Suprapubic skin (tissue), 4 donors: ENCODE measurements at regions not wholly inside any gene's neighbourhood (a gene's known extent, or its start where the extent isn't known, plus 50 kb on each side); places are given as distances from the start of the nearest gene placed in this dataset.

Experiments used
- DNase-seq, 2 donors: peaks; one replicate each; pipeline ENCODE4 v3.0.0-alpha.2; 2019; ENCODE audit warnings: low spot score in 2 of 2
- H3K27ac ChIP-seq: fragments of 200-600 bp; sonication (generic); one replicate; pipeline ENCODE4 v1.5.1; 2019
- H3K27me3 ChIP-seq: fragments of 200-600 bp; sonication (generic); one replicate; pipeline ENCODE4 v1.5.1; 2019
- H3K36me3 ChIP-seq: fragments of 200-600 bp; sonication (generic); one replicate; pipeline ENCODE4 v1.5.1; 2019
- H3K4me1 ChIP-seq: fragments of 200-600 bp; sonication (generic); one replicate; pipeline ENCODE4 v1.5.1; 2019
- H3K4me3 ChIP-seq: fragments of 200-600 bp; sonication (generic); one replicate; pipeline ENCODE4 v1.5.1; 2019; ENCODE audit warnings: mild to moderate bottlenecking
- H3K9me3 ChIP-seq: fragments of 200-600 bp; sonication (generic); one replicate; pipeline ENCODE4 v1.5.1; 2019
- CTCF ChIP-seq, 2 donors: fragments of 200-600 bp in 1 of 2; fragments of 450-650 bp in 1 of 2; sonication (generic) in 1 of 2; IDR thresholded peaks; one replicate each; pipeline ENCODE4 v1.5.1; 2016 to 2019; ENCODE audit warnings: antibody characterized with exemption in 2 of 2, mild to moderate bottlenecking in 1 of 2, moderate library complexity in 1 of 2
- EP300 ChIP-seq: sonication (generic); formaldehyde crosslinking; IDR thresholded peaks from one replicate; pipeline ENCODE4 v1.6.1; 2017; ENCODE audit warnings: antibody characterized with exemption
- POLR2A ChIP-seq, 2 donors: fragments of 450-650 bp; IDR thresholded peaks; one replicate each; pipeline ENCODE4 v1.6.1; 2017; ENCODE audit warnings: antibody characterized with exemption in 2 of 2, mild to moderate bottlenecking in 2 of 2, moderate library complexity in 2 of 2
- POLR2AphosphoS5 ChIP-seq, 3 donors: sonication (generic); formaldehyde crosslinking; IDR thresholded peaks; one replicate each; pipeline ENCODE4 v1.6.1; 2017; ENCODE audit warnings: antibody characterized with exemption in 3 of 3
- WGBS: methylation state at CpG from one replicate; pipeline ENCODE4 v1.1.5; 2018; 5-methylcytosine and 5-hydroxymethylcytosine counted together

- DNase-seq: no peak
- H3K27ac ChIP-seq: no peak overlapping the region
- no peaks in the 10 kb centered on the region for H3K9me3 ChIP-seq
- H3K4me3 ChIP-seq: no peak overlapping the region
- H3K36me3 ChIP-seq: no peaks in the 10 kb centered on the region
- TF ChIP-seq CTCF (IDR thresholded peaks at IDR 0.05): no peak
- no peak for TF ChIP-seq EP300
- no peak for TF ChIP-seq POLR2A (IDR thresholded peaks at IDR 0.05)
- TF ChIP-seq POLR2AphosphoS5 (IDR thresholded peaks at IDR 0.05): no peak
- peaks cover 9% of the 10 kb centered on the region for H3K4me1 ChIP-seq
- no peaks in the 10 kb centered on the region for H3K27me3 ChIP-seq
- 83% methylated on average over 7 of the region's 7 CpGs for WGBS
Observed at GRCh38 chr3:189394599-189395121, 222.9 kb downstream of the TPRG1 start.

- TF ChIP-seq POLR2A (IDR thresholded peaks at IDR 0.05): no peak
- no peak for TF ChIP-seq POLR2AphosphoS5 (IDR thresholded peaks at IDR 0.05)
- TF ChIP-seq CTCF (IDR thresholded peaks at IDR 0.05): no peak
- 85% methylated on average over 3 of the region's 3 CpGs for WGBS
- H3K4me1 ChIP-seq: peaks cover 9% of the 10 kb centered on the region
- H3K36me3 ChIP-seq: no peaks in the 10 kb centered on the region
- H3K4me3 ChIP-seq: no peak overlapping the region
- H3K9me3 ChIP-seq: no peaks in the 10 kb centered on the region
- no peaks in the 10 kb centered on the region for H3K27me3 ChIP-seq
- no peak for DNase-seq
- H3K27ac ChIP-seq: no peak overlapping the region
Observed at GRCh38 chr3:189395825-189396224, 224.1 kb downstream of the TPRG1 start.

GRCh38 chr3:189398656-189399055 is 226.9 kb downstream of the TPRG1 start:
- WGBS: 81% methylated on average over 2 of the region's 2 CpGs
- peaks cover 2% of the 10 kb centered on the region for H3K4me1 ChIP-seq
- H3K27ac ChIP-seq: no peak overlapping the region
- H3K36me3 ChIP-seq: no peaks in the 10 kb centered on the region
- H3K9me3 ChIP-seq: no peaks in the 10 kb centered on the region
- H3K27me3 ChIP-seq: no peaks in the 10 kb centered on the region
- no peak for DNase-seq
- no peak overlapping the region for H3K4me3 ChIP-seq
- TF ChIP-seq POLR2AphosphoS5 (IDR thresholded peaks at IDR 0.05) (no peak), CTCF (IDR thresholded peaks at IDR 0.05) (no peak), POLR2A (IDR thresholded peaks at IDR 0.05) (no peak), EP300 (no peak)

GRCh38 chr3:189401196-189401595 is 229.4 kb downstream of the TPRG1 start:
- no peaks in the 10 kb centered on the region for H3K27me3 ChIP-seq
- no peak for DNase-seq
- H3K4me1 ChIP-seq: no peaks in the 10 kb centered on the region
- H3K4me3 ChIP-seq: no peak overlapping the region
- no peaks in the 10 kb centered on the region for H3K36me3 ChIP-seq
- no peaks in the 10 kb centered on the region for H3K9me3 ChIP-seq
- 90% methylated on average over 2 of the region's 2 CpGs for WGBS
- no peak for TF ChIP-seq POLR2AphosphoS5 (IDR thresholded peaks at IDR 0.05)
- no peak for TF ChIP-seq CTCF (IDR thresholded peaks at IDR 0.05)
- TF ChIP-seq EP300: no peak
- TF ChIP-seq POLR2A (IDR thresholded peaks at IDR 0.05): no peak
- no peak overlapping the region for H3K27ac ChIP-seq

- Histone ChIP-seq H3K4me3 (no peak overlapping the region), H3K36me3 (no peaks in the 10 kb centered on the region), H3K27me3 (no peaks in the 10 kb centered on the region), H3K4me1 (no peaks in the 10 kb centered on the region), H3K27ac (no peak overlapping the region), H3K9me3 (no peaks in the 10 kb centered on the region)
- DNase-seq: no peak
- 89% methylated on average over 5 of the region's 5 CpGs for WGBS
- TF ChIP-seq POLR2A (IDR thresholded peaks at IDR 0.05) (no peak), EP300 (no peak), POLR2AphosphoS5 (IDR thresholded peaks at IDR 0.05) (no peak), CTCF (IDR thresholded peaks at IDR 0.05) (no peak)
Observed at GRCh38 chr3:189403194-189403593, 228.0 kb upstream of the TP63 start.
